ENCODE measurements at regions not wholly inside any gene's neighbourhood (a gene's known extent, or its start where the extent isn't known, plus 50 kb on each side); places are given as distances from the start of the nearest gene placed in this dataset.

- TF ChIP-seq CTCF (conservative IDR thresholded peaks at IDR 0.05; ENCODE audit: low read length) (no peak), EZH2phosphoT487 (IDR thresholded peaks at IDR 0.05; ENCODE audit: borderline replicate concordance) (no peak)
- Histone ChIP-seq H3K4me2 (ENCODE audit: low read depth, low read length, poor library complexity, severe bottlenecking) (no peak overlapping the region), H3K36me3 (ENCODE audit: insufficient read depth, low read length) (no peaks in the 10 kb centered on the region), H3F3A (ENCODE audit: low read depth) (no peaks in the 10 kb centered on the region), H3K9me2 (replicated peaks; ENCODE audit: low read depth, low read length) (no peaks in the 10 kb centered on the region), H4K20me1 (ENCODE audit: insufficient read depth, low read length, poor library complexity, severe bottlenecking) (no peaks in the 10 kb centered on the region), H3K9me3 (ENCODE audit: insufficient read depth, low read depth, low read length) (no peaks in the 10 kb centered on the region; the same call in 1 of the 2 replicates), H3K4me3 (ENCODE audit: low read length, poor library complexity, severe bottlenecking) (no peak overlapping the region), H3K4me1 (ENCODE audit: insufficient read depth, low read length, poor library complexity, severe bottlenecking) (no peaks in the 10 kb centered on the region), H3K79me2 (ENCODE audit: insufficient read depth, low read length) (no peaks in the 10 kb centered on the region), H3K27me3 (ENCODE audit: insufficient read depth, low read length, poor library complexity, severe bottlenecking) (no peaks in the 10 kb centered on the region), H2AFZ (ENCODE audit: low read length) (no peak overlapping the region), H3K9ac (ENCODE audit: low read depth, low read length, poor library complexity, severe bottlenecking) (no peak overlapping the region)
These were observed 95.4 kb downstream of the MRPL36 start for GRCh38 chr5:1704266-1704665.

- Histone ChIP-seq H3K9me3 (ENCODE audit: insufficient read depth, low read depth, low read length) (no peaks in the 10 kb centered on the region; the same call in 1 of the 2 replicates), H3K9ac (ENCODE audit: low read depth, low read length, poor library complexity, severe bottlenecking) (no peak overlapping the region), H3F3A (ENCODE audit: low read depth) (no peaks in the 10 kb centered on the region), H3K4me2 (ENCODE audit: low read depth, low read length, poor library complexity, severe bottlenecking) (no peak overlapping the region), H3K4me1 (ENCODE audit: insufficient read depth, low read length, poor library complexity, severe bottlenecking) (no peaks in the 10 kb centered on the region), H4K20me1 (ENCODE audit: insufficient read depth, low read length, poor library complexity, severe bottlenecking) (no peaks in the 10 kb centered on the region), H3K79me2 (ENCODE audit: insufficient read depth, low read length) (no peaks in the 10 kb centered on the region), H3K9me2 (replicated peaks; ENCODE audit: low read depth, low read length) (no peaks in the 10 kb centered on the region), H3K4me3 (ENCODE audit: low read length, poor library complexity, severe bottlenecking) (no peak overlapping the region), H2AFZ (ENCODE audit: low read length) (no peak overlapping the region), H3K36me3 (ENCODE audit: insufficient read depth, low read length) (no peaks in the 10 kb centered on the region), H3K27me3 (ENCODE audit: insufficient read depth, low read length, poor library complexity, severe bottlenecking) (no peaks in the 10 kb centered on the region)
- TF ChIP-seq EZH2phosphoT487 (IDR thresholded peaks at IDR 0.05; ENCODE audit: borderline replicate concordance) (no peak), CTCF (conservative IDR thresholded peaks at IDR 0.05; ENCODE audit: low read length) (no peak)
These were observed 96.1 kb downstream of the MRPL36 start for GRCh38 chr5:1703352-1704050.

- Histone ChIP-seq H3K9me2 (replicated peaks; ENCODE audit: low read depth, low read length) (no peaks in the 10 kb centered on the region), H4K20me1 (ENCODE audit: insufficient read depth, low read length, poor library complexity, severe bottlenecking) (no peaks in the 10 kb centered on the region), H2AFZ (ENCODE audit: low read length) (no peak overlapping the region), H3K9me3 (ENCODE audit: insufficient read depth, low read depth, low read length) (no peaks in the 10 kb centered on the region; the same call in 1 of the 2 replicates), H3K79me2 (ENCODE audit: insufficient read depth, low read length) (no peaks in the 10 kb centered on the region), H3K4me3 (ENCODE audit: low read length, poor library complexity, severe bottlenecking) (no peak overlapping the region), H3F3A (ENCODE audit: low read depth) (no peaks in the 10 kb centered on the region), H3K9ac (ENCODE audit: low read depth, low read length, poor library complexity, severe bottlenecking) (no peak overlapping the region), H3K4me2 (ENCODE audit: low read depth, low read length, poor library complexity, severe bottlenecking) (no peak overlapping the region), H3K27me3 (ENCODE audit: insufficient read depth, low read length, poor library complexity, severe bottlenecking) (no peaks in the 10 kb centered on the region), H3K36me3 (ENCODE audit: insufficient read depth, low read length) (no peaks in the 10 kb centered on the region), H3K4me1 (ENCODE audit: insufficient read depth, low read length, poor library complexity, severe bottlenecking) (no peaks in the 10 kb centered on the region)
- TF ChIP-seq CTCF (conservative IDR thresholded peaks at IDR 0.05; ENCODE audit: low read length) (no peak), EZH2phosphoT487 (IDR thresholded peaks at IDR 0.05; ENCODE audit: borderline replicate concordance) (no peak)
These were observed 97.3 kb downstream of the MRPL36 start for GRCh38 chr5:1702318-1702717.
